ENCODE measurements at regions not wholly inside any gene's neighbourhood (a gene's known extent, or its start where the extent isn't known, plus 50 kb on each side); places are given as distances from the start of the nearest gene placed in this dataset.

GRCh38 chr18:67276638-67277037 is 239.9 kb downstream of the DSEL start:
- H3K4me3 ChIP-seq (replicated peaks in 1 of 3; ENCODE audit: low read depth in 2 of 3, low read length in 3 of 3): no peak overlapping the region
- no peaks in the 10 kb centered on the region for H3K9me3 ChIP-seq (replicated peaks in 1 of 2; ENCODE audit: control insufficient read depth in 1 of 2, insufficient read depth in 1 of 2, low read length in 2 of 2)
- H3K36me3 ChIP-seq (replicated peaks in 1 of 2; ENCODE audit: control insufficient read depth in 1 of 2, insufficient read depth in 2 of 2, low read length in 2 of 2): no peaks in the 10 kb centered on the region
- WGBS (ENCODE audit: insufficient coverage): no CpG with 5 or more reads among the region's 4 CpGs
- no peak overlapping the region for H3K4me2 ChIP-seq (replicated peaks; ENCODE audit: extremely low read depth, low read length, poor library complexity, severe bottlenecking)
- intact Hi-C loops (cut with micrococcal nuclease): no loop called here
- no peak overlapping the region for H3K4me3 Mint-ChIP-seq
- H3K27ac Mint-ChIP-seq: no peak overlapping the region
- no peaks in the 10 kb centered on the region for H4K20me1 ChIP-seq (ENCODE audit: insufficient read depth, low read length)
- H3K79me2 ChIP-seq (ENCODE audit: insufficient read depth, low read length): no peaks in the 10 kb centered on the region
- DNase-seq: no peak
- H3K9me3 Mint-ChIP-seq: peaks cover 0 to 1% (median 0%) of the 10 kb centered on the region in 7 donors
- peaks cover 0 to 4% of the 10 kb centered on the region in 2 donors for H3K27me3 ChIP-seq (ENCODE audit: control insufficient read depth in 2 of 2, insufficient read depth in 2 of 2, low read length in 2 of 2)
- H3K4me1 Mint-ChIP-seq: no peaks in the 10 kb centered on the region
- no peak for TF ChIP-seq CTCF (IDR thresholded peaks at IDR 0.05)
- peaks cover 0 to 4% (median 1%) of the 10 kb centered on the region in 3 donors for H3K27me3 Mint-ChIP-seq (ENCODE audit: low read depth in 3 of 3)
- H3K27ac ChIP-seq (ENCODE audit: low read depth in 1 of 2, low read length in 2 of 2): no peak overlapping the region
- no peak overlapping the region for H3K9ac ChIP-seq (ENCODE audit: insufficient read depth, low read length, poor library complexity, severe bottlenecking)
- H2AFZ ChIP-seq (ENCODE audit: insufficient read depth, low read depth, low read length, poor library complexity, severe bottlenecking): no peak overlapping the region
- no peaks in the 10 kb centered on the region for H3K36me3 Mint-ChIP-seq
- H3K4me1 ChIP-seq (ENCODE audit: control insufficient read depth in 1 of 2, insufficient read depth in 2 of 2, low read length in 2 of 2): no peaks in the 10 kb centered on the region

GRCh38 chr18:67273288-67273687 is 243.2 kb downstream of the DSEL start:
- no CpG with 5 or more reads among the region's 5 CpGs for WGBS (ENCODE audit: insufficient coverage)
- TF ChIP-seq CTCF (IDR thresholded peaks at IDR 0.05): no peak
- Histone ChIP-seq H3K36me3 (replicated peaks in 1 of 2; ENCODE audit: control insufficient read depth in 1 of 2, insufficient read depth in 2 of 2, low read length in 2 of 2) (no peaks in the 10 kb centered on the region), H3K4me2 (replicated peaks; ENCODE audit: extremely low read depth, low read length, poor library complexity, severe bottlenecking) (no peak overlapping the region), H3K4me3 (replicated peaks in 1 of 3; ENCODE audit: low read depth in 2 of 3, low read length in 3 of 3) (no peak overlapping the region), H3K4me1 (ENCODE audit: control insufficient read depth in 1 of 2, insufficient read depth in 2 of 2, low read length in 2 of 2) (no peaks in the 10 kb centered on the region), H3K9me3 (replicated peaks in 1 of 2; ENCODE audit: control insufficient read depth in 1 of 2, insufficient read depth in 1 of 2, low read length in 2 of 2) (no peaks in the 10 kb centered on the region), H4K20me1 (ENCODE audit: insufficient read depth, low read length) (no peaks in the 10 kb centered on the region), H2AFZ (ENCODE audit: insufficient read depth, low read depth, low read length, poor library complexity, severe bottlenecking) (no peak overlapping the region), H3K79me2 (ENCODE audit: insufficient read depth, low read length) (no peaks in the 10 kb centered on the region), H3K27ac (ENCODE audit: low read depth in 1 of 2, low read length in 2 of 2) (no peak overlapping the region), H3K9ac (ENCODE audit: insufficient read depth, low read length, poor library complexity, severe bottlenecking) (no peak overlapping the region), H3K27me3 (ENCODE audit: control insufficient read depth in 2 of 2, insufficient read depth in 2 of 2, low read length in 2 of 2) (peaks cover 0 to 4% of the 10 kb centered on the region in 2 donors)
- Mint-ChIP-seq H3K27me3 (ENCODE audit: low read depth in 3 of 3) (peaks cover 0 to 8% (median 6%) of the 10 kb centered on the region in 3 donors), H3K4me3 (no peak overlapping the region), H3K4me1 (no peaks in the 10 kb centered on the region), H3K36me3 (no peaks in the 10 kb centered on the region), H3K27ac (no peak overlapping the region), H3K9me3 (peaks cover 0 to 3% (median 0%) of the 10 kb centered on the region in 7 donors)
- DNase-seq: no peak
- intact Hi-C loops (cut with micrococcal nuclease): no loop called here
